VCaP (cell line): ENCODE measurements at regions not wholly inside any gene's neighbourhood (a gene's known extent, or its start where the extent isn't known, plus 50 kb on each side); places are given as distances from the start of the nearest gene placed in this dataset.

Source experiments
- H3K27ac ChIP-seq: fragments of 450-650 bp; 2 replicates; pipeline ENCODE4 v1.5.1; 2017
- TF ChIP-seq, protein P1 (sequence below): fragments of 450-650 bp; conservative IDR thresholded peaks from 2 replicates; pipeline ENCODE4 v1.5.1; 2017; ENCODE audit warnings: mild to moderate bottlenecking, moderate library complexity

DNA sequence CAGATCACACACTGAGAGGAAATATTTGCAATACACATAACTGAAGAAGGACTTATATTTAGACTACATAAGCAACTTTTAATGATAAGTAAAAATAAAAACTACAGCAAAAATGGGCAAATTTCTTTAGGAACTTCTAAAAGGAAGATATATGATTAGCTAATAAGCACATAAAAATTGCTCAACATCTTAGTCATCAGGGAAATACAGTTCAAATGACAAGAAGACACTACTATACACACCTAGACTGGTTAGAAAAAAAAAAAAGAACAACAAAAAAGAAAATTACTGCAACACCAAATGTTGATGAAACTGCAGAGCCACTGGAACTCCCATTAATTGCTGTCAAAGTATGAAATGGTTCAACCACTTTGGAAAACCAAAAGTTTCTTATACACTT, 1247.5 kb upstream of the ACVR2A start:
- TF ChIP-seq, protein P1, sequence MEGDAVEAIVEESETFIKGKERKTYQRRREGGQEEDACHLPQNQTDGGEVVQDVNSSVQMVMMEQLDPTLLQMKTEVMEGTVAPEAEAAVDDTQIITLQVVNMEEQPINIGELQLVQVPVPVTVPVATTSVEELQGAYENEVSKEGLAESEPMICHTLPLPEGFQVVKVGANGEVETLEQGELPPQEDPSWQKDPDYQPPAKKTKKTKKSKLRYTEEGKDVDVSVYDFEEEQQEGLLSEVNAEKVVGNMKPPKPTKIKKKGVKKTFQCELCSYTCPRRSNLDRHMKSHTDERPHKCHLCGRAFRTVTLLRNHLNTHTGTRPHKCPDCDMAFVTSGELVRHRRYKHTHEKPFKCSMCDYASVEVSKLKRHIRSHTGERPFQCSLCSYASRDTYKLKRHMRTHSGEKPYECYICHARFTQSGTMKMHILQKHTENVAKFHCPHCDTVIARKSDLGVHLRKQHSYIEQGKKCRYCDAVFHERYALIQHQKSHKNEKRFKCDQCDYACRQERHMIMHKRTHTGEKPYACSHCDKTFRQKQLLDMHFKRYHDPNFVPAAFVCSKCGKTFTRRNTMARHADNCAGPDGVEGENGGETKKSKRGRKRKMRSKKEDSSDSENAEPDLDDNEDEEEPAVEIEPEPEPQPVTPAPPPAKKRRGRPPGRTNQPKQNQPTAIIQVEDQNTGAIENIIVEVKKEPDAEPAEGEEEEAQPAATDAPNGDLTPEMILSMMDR: no peak
- no peak overlapping the region for H3K27ac ChIP-seq

DNA sequence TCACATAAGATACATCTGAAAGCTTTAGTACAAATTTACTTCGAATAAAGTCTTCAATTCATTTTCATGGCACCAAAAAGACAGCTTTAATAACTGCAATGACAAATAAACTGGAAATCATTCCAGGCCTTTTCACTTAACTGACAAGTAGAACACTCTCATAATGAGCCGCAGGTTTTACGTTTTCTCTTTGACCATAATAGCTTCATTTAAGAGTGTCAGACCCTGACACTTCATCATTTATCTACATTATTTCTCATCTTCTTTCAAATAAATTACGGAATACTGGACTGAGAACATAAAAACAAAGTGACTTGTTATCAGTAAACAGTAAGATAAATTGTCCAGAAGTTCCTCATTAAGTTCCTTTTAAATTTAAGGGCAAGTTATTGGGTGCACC, 1252.9 kb upstream of the ACVR2A start:
- H3K27ac ChIP-seq: no peak overlapping the region
- TF ChIP-seq, protein P1: no peak

DNA sequence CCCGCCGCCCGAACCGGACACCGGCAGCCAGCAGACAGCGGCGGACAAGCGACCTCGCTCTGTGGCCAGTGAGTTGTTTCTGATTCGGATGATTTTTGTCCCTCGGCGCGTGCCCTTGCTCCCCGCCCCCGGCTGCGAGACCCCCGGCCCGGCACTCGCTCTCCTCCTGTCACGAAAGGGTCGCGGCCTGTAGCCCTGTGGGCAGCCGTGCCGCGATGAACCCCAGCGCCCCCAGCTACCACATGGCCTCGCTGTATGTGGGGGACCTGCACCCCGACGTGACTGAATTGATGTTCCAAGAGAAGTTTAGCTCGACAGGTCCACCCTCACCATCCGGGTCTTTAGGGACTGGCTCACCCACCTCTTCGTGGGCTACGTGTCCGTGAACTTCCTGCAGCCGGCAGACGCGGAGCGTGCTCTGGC, 1257.5 kb upstream of the ACVR2A start:
- TF ChIP-seq, protein P1: no peak
- no peak overlapping the region for H3K27ac ChIP-seq

DNA sequence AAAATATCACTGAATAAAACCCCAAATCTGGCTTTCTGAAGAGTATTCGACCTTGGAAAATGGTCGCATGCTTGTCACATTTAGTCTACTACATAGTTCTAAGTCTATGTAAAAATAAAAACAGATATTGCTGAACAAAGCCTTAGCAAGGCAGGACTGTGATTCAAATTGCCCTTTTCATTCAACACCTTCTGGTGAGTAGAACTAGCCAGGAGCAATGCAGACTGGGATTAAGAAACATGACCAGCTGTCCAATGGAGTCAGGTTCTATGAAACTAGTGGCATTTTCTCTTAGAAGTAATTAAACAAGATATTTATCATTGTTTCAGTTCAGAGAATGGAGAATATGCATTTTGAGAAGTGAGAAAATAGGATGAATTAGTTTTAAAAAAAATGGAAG, 1260.5 kb upstream of the ACVR2A start:
- no peak overlapping the region for H3K27ac ChIP-seq

DNA sequence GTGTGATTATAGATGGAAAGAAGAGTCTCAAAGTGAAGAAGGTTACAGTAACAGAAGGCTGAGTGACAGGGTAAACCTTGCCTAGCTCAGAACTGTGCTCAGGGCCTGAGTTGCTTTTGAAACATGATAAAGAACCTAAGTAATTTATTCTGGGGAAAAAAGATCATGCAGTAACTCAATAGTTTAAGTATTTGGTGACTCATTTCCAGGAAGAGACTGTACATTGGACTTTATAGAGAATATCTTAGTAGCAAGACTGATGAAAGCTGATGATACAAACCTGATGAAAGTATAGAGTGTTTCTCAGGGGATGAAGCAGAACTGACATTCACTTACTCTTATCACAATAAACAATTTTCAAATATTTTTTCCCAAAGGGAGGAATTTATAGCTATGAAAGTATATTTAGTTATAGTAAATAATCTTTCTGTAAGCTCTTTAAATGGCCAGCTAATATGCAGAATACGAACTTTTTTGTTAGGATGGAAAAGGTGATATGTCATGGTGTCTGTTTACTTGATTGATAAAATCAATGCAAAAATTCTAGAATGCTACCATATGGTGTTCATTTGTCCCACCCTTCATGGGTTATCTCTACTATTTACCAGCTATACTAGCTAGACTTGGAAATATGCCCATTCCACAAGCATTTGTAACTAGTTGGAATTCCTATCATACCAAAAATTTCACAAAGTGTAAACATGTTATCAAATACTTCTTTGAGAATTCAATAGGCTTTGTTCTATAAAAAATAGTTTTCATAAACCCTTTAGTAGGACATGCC, 1265.5 kb upstream of the ACVR2A start:
- no peak overlapping the region for H3K27ac ChIP-seq

More for the DNA sequence above, 1260.5 kb upstream of the ACVR2A start:
- TF ChIP-seq, protein P1: no peak

DNA sequence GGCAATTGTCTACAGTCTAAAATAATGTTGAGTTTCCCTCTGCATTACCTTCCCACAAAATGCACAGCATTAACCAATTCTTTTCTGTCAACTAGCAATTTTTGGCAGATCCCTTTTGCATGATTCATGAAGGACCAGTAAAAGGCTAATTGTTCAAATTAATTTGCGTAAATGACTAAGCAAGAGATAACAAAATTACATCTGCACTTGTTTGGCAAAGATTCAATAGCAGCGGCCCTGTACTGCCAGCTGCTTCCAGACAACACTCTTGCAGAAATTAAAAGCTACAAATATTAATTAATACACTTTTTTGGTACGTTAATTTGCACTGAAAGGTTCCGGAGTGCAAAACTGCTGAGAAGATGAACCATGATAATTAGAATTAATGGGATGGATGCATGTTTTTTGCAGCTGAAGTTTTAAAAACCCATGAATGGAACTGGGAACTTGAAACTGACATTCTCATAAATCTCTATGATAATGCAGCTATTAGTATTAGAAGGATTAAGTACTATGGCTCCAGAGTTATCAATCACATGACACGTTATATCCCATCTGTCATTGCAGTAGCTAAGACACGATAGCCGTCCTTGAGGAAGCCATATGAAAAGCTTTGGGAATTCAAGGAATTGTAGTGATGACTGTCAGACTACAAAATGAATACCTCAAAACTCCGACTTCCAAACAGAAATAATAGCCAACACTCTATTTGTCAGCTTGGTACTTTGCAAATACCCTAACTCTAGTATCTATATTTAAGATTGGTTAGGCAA, 1268.3 kb upstream of the ACVR2A start:
- H3K27ac ChIP-seq: no peak overlapping the region
- TF ChIP-seq, protein P1: no peak

More for the DNA sequence above, 1265.5 kb upstream of the ACVR2A start:
- TF ChIP-seq, protein P1: no peak

DNA sequence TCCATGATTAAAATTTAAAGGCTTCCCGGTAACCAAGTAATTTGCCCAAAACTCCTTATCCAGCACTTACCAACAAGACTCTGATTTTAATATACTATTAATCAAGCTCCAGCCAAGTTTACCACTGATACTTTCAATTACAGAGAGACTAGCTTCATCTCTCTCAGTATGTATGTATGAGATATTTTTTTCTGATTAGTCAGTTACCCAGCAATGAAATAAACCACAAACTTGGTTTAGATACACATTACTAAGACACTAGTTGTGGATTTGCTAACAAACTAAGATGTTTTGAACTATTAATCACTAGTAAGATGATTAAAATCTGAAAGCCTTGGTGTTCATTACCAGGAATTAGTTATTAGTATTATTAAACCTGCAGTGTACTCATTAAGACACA, 1272.2 kb upstream of the ACVR2A start:
- TF ChIP-seq, protein P1: no peak
- no peak overlapping the region for H3K27ac ChIP-seq
